GM19351 (cell line): ENCODE measurements at regions not wholly inside any gene's neighbourhood (a gene's known extent, or its start where the extent isn't known, plus 50 kb on each side); places are given as distances from the start of the nearest gene placed in this dataset.
"Not testable (repeated sequence)": the region's sequence is repeated elsewhere in the genome, so short reads cannot be mapped to it uniquely, and the experiment has no call there.

ENCODE experiments used
- ATAC-seq: cut with Tn5 transposase; IDR thresholded peaks from one replicate; pipeline ENCODE4 v1.9.1; 2021; ENCODE audit warnings: mild to moderate bottlenecking, moderate library complexity; ENCODE audit not compliant: unreplicated experiment

GRCh38 chr16:22705799-22706198, 108.2 kb upstream of the HS3ST2 start:
- no peak for ATAC-seq

DNA sequence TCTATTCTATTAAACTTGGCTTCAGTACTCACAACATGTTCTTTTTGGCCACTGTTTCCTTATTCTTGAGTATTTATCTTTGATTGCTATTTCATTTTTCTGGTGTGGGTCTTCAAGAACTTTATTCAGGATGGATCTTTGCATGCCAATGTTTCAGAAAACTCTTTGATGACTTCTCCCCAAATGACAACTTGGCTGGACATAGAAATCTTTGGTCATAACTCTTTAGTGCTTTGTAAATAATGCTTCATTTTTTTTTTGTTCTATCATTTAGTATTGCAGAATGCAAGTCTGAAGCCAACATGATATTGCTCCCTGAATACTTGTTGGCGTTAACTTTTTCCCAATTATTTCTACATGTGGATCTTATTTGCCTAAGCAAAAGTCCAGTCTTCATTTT, 103.6 kb upstream of the HS3ST2 start:
- ATAC-seq = no peak

GRCh38 chr16:22711847-22712246, 102.1 kb upstream of the HS3ST2 start:
- ATAC-seq = no peak

DNA sequence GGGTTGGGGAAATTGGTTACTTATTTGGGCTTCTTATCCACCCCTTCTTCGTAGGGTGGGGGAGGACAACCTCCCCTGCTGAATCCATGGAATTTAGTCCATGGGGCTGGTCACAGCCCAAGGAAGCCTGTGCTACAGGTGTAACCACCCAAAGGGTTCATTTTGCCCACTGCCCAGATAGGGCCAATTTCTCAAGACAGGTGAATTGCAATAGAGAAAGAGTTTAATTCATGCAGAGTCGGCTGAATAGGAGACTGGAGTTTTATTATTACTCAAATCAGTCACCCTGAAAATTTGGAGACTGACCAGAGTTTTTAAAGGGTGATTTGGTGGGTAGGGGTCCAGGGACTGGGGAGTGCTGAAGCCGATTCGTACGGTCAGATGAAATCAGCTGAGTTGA, 101.5 kb upstream of the HS3ST2 start:
- ATAC-seq = no peak

- ATAC-seq = not testable (repeated sequence)
Measured at GRCh38 chr16:22718598-22718997, 95.4 kb upstream of the HS3ST2 start.

DNA sequence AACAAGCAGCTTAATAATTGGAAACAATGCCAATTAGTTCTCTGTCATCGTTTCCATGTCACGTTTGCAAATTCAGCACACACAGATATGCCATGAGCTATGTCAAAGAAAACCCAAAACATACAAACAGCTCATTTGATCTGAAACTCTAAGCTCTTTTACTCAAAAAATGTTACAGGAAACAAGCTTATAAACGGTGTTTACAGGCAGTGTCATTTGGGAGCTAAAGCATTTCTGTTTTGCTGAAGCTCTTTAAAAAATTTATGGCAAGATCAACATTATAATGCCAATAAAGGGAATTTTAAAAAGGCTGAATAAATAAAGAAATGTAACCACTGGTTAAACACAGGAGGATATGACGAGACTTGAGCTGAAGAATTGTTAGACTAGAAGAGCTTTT, 94.0 kb upstream of the HS3ST2 start:
- no peak for ATAC-seq

- no peak for ATAC-seq
Measured at GRCh38 chr16:22721511-22722100, 92.4 kb upstream of the HS3ST2 start.

GRCh38 chr16:22722551-22723541, 91.1 kb upstream of the HS3ST2 start:
- ATAC-seq = not testable (repeated sequence)

DNA sequence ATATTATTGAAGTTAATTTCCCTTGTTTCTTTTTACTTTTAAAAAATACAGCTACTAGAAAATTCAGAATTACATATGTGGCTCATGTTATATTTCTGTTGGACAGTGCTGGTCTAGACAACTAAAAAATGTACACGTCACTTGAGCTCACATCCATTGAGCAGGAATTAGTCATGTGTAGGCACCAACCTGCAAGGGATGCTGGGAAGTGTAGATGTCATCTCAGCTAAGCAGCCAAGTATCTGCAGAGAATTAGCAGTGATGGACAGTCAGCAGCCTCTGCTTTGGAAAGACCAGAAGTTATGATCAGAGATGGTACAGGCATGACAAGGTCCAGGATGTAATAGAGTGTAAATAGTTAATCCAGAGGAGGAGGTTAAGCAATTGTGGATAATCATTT, 87.1 kb upstream of the HS3ST2 start:
- ATAC-seq = no peak

DNA sequence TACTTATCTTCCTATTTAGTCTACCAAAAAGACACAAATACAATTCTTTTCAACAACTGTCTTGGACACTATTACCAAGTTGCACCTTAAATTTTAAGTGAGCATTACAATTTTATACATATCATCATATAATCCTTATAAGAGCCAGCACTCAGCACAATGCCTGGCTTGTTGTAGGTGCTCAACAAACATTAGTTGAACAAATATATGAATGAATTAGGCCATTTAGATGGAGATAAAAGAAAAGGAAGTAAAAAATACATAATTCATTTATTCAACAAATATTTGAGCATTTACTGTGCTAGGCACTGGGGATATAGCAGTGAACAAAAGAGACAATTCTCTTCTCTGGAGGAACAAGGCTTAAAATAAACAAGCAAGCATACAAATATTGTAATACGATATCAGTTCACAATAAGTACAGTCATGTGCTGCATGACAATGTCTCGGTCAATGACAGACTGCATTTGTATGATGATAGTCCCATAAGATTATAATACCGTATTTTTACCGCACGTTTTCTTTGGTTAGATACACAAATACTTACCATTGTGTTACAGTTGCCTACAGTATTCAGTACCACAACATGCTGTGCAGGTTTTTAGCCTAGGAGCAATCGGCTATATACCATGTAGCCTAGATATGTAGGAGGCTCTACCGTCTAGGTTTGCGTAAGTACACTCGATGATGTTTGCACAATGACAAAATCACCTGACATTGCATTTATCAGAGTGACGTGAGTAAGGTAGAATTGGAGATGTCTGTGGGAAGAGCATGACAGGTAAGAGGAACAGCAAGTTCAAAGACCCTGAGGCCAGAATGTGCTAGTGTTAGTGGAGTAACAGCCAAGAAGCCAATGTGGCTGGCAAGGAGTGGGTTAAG, 86.4 kb upstream of the HS3ST2 start:
- no peak for ATAC-seq

- no peak for ATAC-seq
Measured at GRCh38 chr16:22728167-22728836, 85.7 kb upstream of the HS3ST2 start.

DNA sequence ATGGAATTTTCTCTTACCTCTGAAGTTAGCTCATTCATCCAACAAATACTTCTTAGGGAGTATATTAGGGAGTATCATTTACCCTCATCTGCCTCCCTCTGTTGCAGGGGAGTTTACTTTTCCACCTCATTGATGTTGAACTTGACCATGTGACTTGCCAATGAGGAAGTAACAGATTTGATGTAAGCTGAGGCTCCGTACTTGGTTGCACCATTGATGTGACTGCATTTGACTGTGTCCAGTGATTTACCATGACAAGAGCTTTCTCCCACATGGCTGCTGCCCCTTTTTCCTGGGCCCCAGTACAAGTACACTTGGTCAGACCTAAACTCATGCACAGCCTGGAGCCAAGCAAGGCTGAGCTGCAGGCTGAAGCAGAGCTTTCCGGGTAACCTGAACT, 81.6 kb upstream of the HS3ST2 start:
- no peak for ATAC-seq

GRCh38 chr16:22732959-22733358, 81.0 kb upstream of the HS3ST2 start:
- no peak for ATAC-seq

DNA sequence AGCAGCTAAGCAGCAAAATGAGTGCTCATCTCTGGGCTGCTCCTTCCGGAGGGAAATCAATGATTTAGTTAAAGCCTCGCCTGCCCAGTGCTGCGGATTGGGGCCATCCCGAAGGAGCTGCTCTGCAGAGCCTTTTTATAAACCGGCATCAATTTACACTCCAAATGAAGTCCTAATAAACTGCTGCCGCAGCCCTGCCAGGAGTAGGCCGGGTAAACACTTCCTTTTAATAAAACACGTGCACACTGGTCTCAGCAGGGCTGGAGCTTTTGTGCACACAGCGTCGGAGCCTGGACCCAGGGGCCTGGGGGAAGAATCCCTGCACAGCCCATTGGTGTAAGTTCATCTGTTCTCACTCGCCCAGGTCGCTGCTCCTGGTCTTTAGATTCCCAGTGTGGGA, 79.6 kb upstream of the HS3ST2 start:
- no peak for ATAC-seq

DNA sequence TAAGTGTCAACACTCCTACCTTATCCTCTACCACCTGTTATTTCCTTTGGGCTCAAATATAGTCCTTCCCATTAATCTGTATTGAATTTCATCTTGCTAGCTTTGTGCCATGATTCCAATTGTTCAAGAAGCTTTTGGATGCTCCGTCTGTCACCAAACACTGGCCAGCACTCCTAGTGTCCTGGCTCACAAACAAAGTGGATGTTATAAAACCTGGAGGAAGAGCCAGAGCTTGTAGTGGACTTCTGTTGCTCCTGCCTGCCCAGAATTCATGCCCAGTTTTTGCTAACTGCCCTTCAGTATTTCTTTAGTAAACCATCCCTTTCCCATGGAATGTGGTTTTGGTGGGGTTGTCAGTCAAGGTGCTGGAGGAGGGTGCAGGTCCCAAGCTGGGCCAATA, 77.2 kb upstream of the HS3ST2 start:
- ATAC-seq = no peak

DNA sequence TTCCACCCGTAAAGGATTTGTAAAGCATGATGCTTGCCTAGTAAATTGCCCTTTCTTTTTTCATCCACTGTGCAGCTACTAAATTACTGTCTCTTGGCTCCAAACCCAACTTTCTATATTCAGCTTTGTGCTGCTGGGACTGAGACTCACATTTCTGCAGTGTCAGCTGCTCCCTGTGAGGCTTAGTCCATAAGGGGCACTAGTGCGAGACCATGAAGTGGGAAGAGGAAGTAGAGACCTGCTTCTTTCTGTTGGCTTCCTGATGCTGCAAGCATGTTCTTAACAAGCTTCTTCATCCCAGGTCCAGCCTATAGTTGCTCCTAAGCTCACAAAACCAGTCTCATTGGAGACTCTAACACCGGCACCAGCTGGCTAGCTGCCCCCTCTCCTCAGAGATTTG, 74.9 kb upstream of the HS3ST2 start:
- no peak for ATAC-seq

GRCh38 chr16:22743401-22743800, 70.6 kb upstream of the HS3ST2 start:
- no peak for ATAC-seq

DNA sequence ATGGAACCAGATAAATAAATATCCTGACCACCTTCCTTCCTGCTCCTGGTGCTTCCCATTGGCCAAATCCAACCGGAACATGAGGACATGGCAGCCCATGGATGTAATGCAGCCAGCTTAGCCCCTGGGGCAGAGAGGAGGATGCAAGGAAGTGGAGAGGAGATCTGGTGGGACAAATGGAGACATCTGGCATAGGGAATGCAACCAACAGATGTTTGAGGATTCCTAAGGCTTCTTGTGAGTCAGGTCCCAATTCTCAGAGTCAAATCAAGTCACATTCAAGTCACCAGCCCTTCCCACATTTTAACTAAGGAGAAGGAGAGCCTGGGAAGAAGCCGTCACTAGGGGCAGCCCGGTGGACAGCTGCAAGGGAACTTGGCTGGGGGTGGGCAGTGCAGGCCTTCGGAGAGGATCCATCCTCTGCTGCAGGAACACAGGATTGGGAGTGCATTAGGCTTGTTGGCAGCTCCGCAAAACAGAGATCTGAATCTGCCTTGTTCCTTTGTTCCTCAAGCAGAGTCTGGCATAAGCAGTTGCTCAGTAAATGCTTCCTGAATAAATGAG, 62.8 kb upstream of the HS3ST2 start:
- ATAC-seq = no peak

DNA sequence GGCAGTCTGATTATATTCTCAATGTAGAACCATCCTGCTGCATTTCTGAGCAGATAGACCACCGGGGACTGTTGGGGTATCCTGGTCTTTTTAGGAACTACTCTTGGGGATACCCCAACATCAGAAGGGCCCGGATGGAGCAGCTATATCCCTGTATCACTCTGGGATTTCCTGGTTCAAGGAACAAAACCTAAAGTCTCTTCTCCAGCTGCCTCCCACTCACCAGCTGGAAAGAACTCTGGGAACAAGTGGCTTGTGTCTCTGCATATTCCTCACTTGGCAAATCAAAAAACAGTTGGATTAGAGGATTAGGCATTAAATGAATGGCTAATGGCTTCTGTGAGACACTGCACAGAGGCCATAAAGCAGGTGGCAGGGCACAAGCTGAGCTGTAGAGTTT, 62.3 kb upstream of the HS3ST2 start:
- ATAC-seq = no peak

GRCh38 chr16:22753451-22753850, 60.5 kb upstream of the HS3ST2 start:
- ATAC-seq = no peak

DNA sequence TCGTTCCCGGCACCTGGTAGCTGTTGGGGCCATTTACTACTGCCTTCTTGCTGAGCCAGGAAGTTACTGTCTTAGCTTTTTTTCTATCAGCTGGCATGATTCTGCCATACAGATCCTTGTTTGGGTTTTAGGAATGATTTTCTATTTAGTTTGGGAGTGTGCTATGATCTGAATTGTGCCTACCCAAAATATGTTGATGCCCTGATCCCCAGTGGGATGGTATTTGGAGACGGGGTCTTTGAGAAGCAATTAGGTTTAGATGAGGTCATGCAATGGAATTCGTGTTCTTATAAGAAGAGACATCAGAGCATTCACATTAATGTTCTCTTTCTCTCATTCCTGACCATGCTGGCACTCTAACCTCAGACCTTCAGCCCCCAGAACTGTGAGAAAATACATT, 59.4 kb upstream of the HS3ST2 start:
- ATAC-seq = no peak
